WTC11 (cell line): ENCODE measurements at regions not wholly inside any gene's neighbourhood (a gene's known extent, or its start where the extent isn't known, plus 50 kb on each side); places are given as distances from the start of the nearest gene placed in this dataset.

Source experiments
- CREM ChIP-seq: sonication (generic); formaldehyde crosslinking; IDR thresholded peaks from 2 replicates; pipeline ENCODE4 v1.8.1; 2022; ENCODE audit warnings: mild to moderate bottlenecking, missing genetic modification reagents, moderate library complexity
- CTCF ChIP-seq: fragments of 200-600 bp; IDR thresholded peaks from 2 replicates; pipeline ENCODE4 v1.8.0; 2022; ENCODE audit warnings: antibody characterized with exemption
- E2F1 ChIP-seq: sonication (generic); formaldehyde crosslinking; IDR thresholded peaks from 2 replicates; pipeline ENCODE4 v1.8.0; 2022; ENCODE audit warnings: mild to moderate bottlenecking, missing genetic modification reagents
- ETV6 ChIP-seq: sonication (generic); formaldehyde crosslinking; IDR thresholded peaks from 2 replicates; pipeline ENCODE4 v1.8.1; 2022; ENCODE audit warnings: mild to moderate bottlenecking, missing genetic modification reagents
- HMGXB4 ChIP-seq: sonication (generic); formaldehyde crosslinking; IDR thresholded peaks from 2 replicates; pipeline ENCODE4 v1.8.1; 2023; ENCODE audit warnings: mild to moderate bottlenecking, moderate library complexity, missing genetic modification reagents
- NR3C1 ChIP-seq: sonication (generic); formaldehyde crosslinking; conservative IDR thresholded peaks from 2 replicates; pipeline ENCODE4 v1.8.1; 2023; ENCODE audit warnings: low read depth, mild to moderate bottlenecking, missing genetic modification reagents
- ZNF281 ChIP-seq: sonication (generic); formaldehyde crosslinking; IDR thresholded peaks from 2 replicates; pipeline ENCODE4 v1.8.0; 2023; ENCODE audit warnings: mild to moderate bottlenecking, missing genetic modification reagents
- TF ChIP-seq, protein P1 (sequence below): sonication (generic); formaldehyde crosslinking; IDR thresholded peaks from 2 replicates; pipeline ENCODE4 v1.8.0; 2022; ENCODE audit warnings: mild to moderate bottlenecking, missing genetic modification reagents
- TF ChIP-seq, protein P2 (sequence below): sonication (generic); formaldehyde crosslinking; IDR thresholded peaks from 2 replicates; pipeline ENCODE4 v1.8.1; 2022; ENCODE audit warnings: low read depth, mild to moderate bottlenecking, moderate library complexity, missing genetic modification reagents, borderline replicate concordance
- TF ChIP-seq, protein P3 (sequence below): sonication (generic); formaldehyde crosslinking; IDR thresholded peaks from 2 replicates; pipeline ENCODE4 v1.8.0; 2022; ENCODE audit warnings: mild to moderate bottlenecking, missing genetic modification reagents
- TF ChIP-seq, protein P4 (sequence below): sonication (generic); formaldehyde crosslinking; IDR thresholded peaks from 2 replicates; pipeline ENCODE4 v1.8.1; 2022; ENCODE audit warnings: missing genetic modification reagents, borderline replicate concordance
- TF ChIP-seq, protein P5 (sequence below): sonication (generic); formaldehyde crosslinking; conservative IDR thresholded peaks from 2 replicates; pipeline ENCODE4 v1.8.1; 2022; ENCODE audit warnings: mild to moderate bottlenecking, missing genetic modification reagents
- TF ChIP-seq, protein P6 (sequence below): fragments of 250-450 bp; sonication (Bioruptor Pico); IDR thresholded peaks from 2 replicates; pipeline ENCODE4 v1.8.0; 2021; ENCODE audit warnings: mild to moderate bottlenecking

DNA sequence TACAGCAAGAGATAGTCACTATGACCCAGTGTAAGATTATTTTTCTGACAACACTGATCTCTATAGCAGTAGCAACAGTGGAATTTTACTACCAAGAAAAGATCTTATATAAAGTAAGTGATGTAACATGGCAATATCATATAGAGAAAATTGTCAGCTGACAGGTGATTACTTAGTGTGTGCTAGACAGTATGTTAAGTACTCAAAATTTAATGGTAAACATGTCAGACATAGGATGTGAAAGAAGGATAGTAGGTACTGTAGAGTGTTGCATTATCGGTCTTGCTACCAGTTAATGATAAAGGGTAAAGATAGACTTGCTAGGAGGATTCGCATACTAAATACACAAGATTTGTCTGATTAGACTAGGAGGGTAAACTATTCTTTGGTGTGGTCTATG lies 247.4 kb downstream of the CYLC2 start:
- TF ChIP-seq, protein P1, sequence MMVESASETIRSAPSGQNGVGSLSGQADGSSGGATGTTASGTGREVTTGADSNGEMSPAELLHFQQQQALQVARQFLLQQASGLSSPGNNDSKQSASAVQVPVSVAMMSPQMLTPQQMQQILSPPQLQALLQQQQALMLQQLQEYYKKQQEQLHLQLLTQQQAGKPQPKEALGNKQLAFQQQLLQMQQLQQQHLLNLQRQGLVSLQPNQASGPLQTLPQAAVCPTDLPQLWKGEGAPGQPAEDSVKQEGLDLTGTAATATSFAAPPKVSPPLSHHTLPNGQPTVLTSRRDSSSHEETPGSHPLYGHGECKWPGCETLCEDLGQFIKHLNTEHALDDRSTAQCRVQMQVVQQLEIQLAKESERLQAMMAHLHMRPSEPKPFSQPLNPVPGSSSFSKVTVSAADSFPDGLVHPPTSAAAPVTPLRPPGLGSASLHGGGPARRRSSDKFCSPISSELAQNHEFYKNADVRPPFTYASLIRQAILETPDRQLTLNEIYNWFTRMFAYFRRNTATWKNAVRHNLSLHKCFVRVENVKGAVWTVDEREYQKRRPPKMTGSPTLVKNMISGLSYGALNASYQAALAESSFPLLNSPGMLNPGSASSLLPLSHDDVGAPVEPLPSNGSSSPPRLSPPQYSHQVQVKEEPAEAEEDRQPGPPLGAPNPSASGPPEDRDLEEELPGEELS (CRISPR knock-in tag) = no peak
- TF ChIP-seq CTCF (no peak), NR3C1 (CRISPR knock-in tag) (no peak), HMGXB4 (CRISPR knock-in tag) (no peak), E2F1 (CRISPR knock-in tag) (no peak), ETV6 (CRISPR knock-in tag) (no peak), ZNF281 (CRISPR knock-in tag) (no peak), CREM (CRISPR knock-in tag) (no peak)
- TF ChIP-seq, protein P2, sequence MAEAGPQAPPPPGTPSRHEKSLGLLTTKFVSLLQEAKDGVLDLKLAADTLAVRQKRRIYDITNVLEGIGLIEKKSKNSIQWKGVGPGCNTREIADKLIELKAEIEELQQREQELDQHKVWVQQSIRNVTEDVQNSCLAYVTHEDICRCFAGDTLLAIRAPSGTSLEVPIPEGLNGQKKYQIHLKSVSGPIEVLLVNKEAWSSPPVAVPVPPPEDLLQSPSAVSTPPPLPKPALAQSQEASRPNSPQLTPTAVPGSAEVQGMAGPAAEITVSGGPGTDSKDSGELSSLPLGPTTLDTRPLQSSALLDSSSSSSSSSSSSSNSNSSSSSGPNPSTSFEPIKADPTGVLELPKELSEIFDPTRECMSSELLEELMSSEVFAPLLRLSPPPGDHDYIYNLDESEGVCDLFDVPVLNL (CRISPR knock-in tag) = no peak
- TF ChIP-seq, protein P3, sequence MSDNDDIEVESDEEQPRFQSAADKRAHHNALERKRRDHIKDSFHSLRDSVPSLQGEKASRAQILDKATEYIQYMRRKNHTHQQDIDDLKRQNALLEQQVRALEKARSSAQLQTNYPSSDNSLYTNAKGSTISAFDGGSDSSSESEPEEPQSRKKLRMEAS (CRISPR knock-in tag) = no peak
- TF ChIP-seq, protein P4, sequence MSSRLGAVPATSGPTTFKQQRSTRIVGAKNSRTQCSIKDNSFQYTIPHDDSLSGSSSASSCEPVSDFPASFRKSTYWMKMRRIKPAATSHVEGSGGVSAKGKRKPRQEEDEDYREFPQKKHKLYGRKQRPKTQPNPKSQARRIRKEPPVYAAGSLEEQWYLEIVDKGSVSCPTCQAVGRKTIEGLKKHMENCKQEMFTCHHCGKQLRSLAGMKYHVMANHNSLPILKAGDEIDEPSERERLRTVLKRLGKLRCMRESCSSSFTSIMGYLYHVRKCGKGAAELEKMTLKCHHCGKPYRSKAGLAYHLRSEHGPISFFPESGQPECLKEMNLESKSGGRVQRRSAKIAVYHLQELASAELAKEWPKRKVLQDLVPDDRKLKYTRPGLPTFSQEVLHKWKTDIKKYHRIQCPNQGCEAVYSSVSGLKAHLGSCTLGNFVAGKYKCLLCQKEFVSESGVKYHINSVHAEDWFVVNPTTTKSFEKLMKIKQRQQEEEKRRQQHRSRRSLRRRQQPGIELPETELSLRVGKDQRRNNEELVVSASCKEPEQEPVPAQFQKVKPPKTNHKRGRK = no peak
- TF ChIP-seq, protein P5, sequence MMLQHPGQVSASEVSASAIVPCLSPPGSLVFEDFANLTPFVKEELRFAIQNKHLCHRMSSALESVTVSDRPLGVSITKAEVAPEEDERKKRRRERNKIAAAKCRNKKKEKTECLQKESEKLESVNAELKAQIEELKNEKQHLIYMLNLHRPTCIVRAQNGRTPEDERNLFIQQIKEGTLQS = no peak
- TF ChIP-seq, protein P6, sequence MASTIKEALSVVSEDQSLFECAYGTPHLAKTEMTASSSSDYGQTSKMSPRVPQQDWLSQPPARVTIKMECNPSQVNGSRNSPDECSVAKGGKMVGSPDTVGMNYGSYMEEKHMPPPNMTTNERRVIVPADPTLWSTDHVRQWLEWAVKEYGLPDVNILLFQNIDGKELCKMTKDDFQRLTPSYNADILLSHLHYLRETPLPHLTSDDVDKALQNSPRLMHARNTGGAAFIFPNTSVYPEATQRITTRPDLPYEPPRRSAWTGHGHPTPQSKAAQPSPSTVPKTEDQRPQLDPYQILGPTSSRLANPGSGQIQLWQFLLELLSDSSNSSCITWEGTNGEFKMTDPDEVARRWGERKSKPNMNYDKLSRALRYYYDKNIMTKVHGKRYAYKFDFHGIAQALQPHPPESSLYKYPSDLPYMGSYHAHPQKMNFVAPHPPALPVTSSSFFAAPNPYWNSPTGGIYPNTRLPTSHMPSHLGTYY (CRISPR knock-in tag) = no peak
